ENCODE measurements at regions not wholly inside any gene's neighbourhood (a gene's known extent, or its start where the extent isn't known, plus 50 kb on each side); places are given as distances from the start of the nearest gene placed in this dataset.

- no peak for TF ChIP-seq CTCF (conservative IDR thresholded peaks at IDR 0.05; ENCODE audit: low read length)
- TF ChIP-seq EZH2phosphoT487 (IDR thresholded peaks at IDR 0.05; ENCODE audit: borderline replicate concordance), result no peak
These were observed 51.7 kb upstream of the TUT7 start for GRCh38 chr9:86405926-86406325.

Measured in Loucy (cell line).